ENCODE measurements at regions not wholly inside any gene's neighbourhood (a gene's known extent, or its start where the extent isn't known, plus 50 kb on each side); places are given as distances from the start of the nearest gene placed in this dataset.

GRCh38 chr5:1667648-1668140 is 131.9 kb downstream of the MRPL36 start:
- TF ChIP-seq ESRRA (CRISPR knock-in tag; IDR thresholded peaks at IDR 0.05; ENCODE audit: borderline replicate concordance) (no peak), ETV6 (CRISPR knock-in tag; IDR thresholded peaks at IDR 0.05) (no peak), USF2 (CRISPR knock-in tag; IDR thresholded peaks at IDR 0.05) (0 out of 2 replicates have a peak, but pooled peaks have one; percentile 16), FOXK1 (CRISPR knock-in tag; IDR thresholded peaks at IDR 0.05) (0 out of 2 replicates have a peak, but pooled peaks have one; percentile 7), FOXP4 (CRISPR knock-in tag; IDR thresholded peaks at IDR 0.05) (0 out of 2 replicates have a peak, but pooled peaks have one; percentile 32), IRF2 (CRISPR knock-in tag; IDR thresholded peaks at IDR 0.05; ENCODE audit: borderline replicate concordance, low read depth) (no peak), CBFB (CRISPR knock-in tag; IDR thresholded peaks at IDR 0.05; ENCODE audit: low read depth) (no peak), ZNF671 (CRISPR knock-in tag; IDR thresholded peaks at IDR 0.05) (no peak)
- DNase-seq (ENCODE audit: low spot score): peak; percentile 30
- POLR2A ChIA-PET: no interaction called here
- Mint-ChIP-seq H3K9me3 (peaks cover 11% of the 10 kb centered on the region), H3K36me3 (no peaks in the 10 kb centered on the region), H3K27me3 (ENCODE audit: low read depth) (peaks cover 39% of the 10 kb centered on the region), H3K27ac (no peak overlapping the region), H3K4me1 (peaks cover 21% of the 10 kb centered on the region), H3K4me3 (peak overlapping the region; percentile 62)
- CTCF ChIA-PET: interaction anchor here (0.9 to 2.0 kb wide), 6 partner anchors 23 to 372 kb away, joined by 3 to 11 read pairs (median 6); partner anchors contain the start of genes MRPL36 and NDUFS6
- ATAC-seq: peak; percentile 12

GRCh38 chr5:1666812-1667588 is 132.6 kb downstream of the MRPL36 start:
- DNase-seq (ENCODE audit: low spot score) (peak; percentile 88), ATAC-seq (peak; percentile 49)
- no peak overlapping the region for H3K27ac Mint-ChIP-seq
- no peaks in the 10 kb centered on the region for H3K36me3 Mint-ChIP-seq
- no peak for TF ChIP-seq NFYB (CRISPR knock-in tag; conservative IDR thresholded peaks at IDR 0.05; ENCODE audit: low read depth)
- TF ChIP-seq ZNF423 (CRISPR knock-in tag; IDR thresholded peaks at IDR 0.05): peak; percentile 59; the same call in 1 of the 2 replicates
- 0 out of 2 replicates have a peak, but pooled peaks have one; percentile 15 for TF ChIP-seq FOXK1 (CRISPR knock-in tag; IDR thresholded peaks at IDR 0.05)
- no peak for TF ChIP-seq CREM (CRISPR knock-in tag; IDR thresholded peaks at IDR 0.05)
- TF ChIP-seq CTCF (IDR thresholded peaks at IDR 0.05): peak; percentile 56; the same call in 1 of the 2 replicates
- TF ChIP-seq ZNF263 (CRISPR knock-in tag; IDR thresholded peaks at IDR 0.05; ENCODE audit: low read depth): peak; percentile 86
- TF ChIP-seq ZNF121 (CRISPR knock-in tag; IDR thresholded peaks at IDR 0.05): peak; percentile 68
- H3K9me3 Mint-ChIP-seq: peaks cover 11% of the 10 kb centered on the region
- ChIA-PET POLR2A (no interaction called here), CTCF (interaction anchor here (0.6 to 1.4 kb wide), 4 partner anchors 14 to 135 kb away, joined by 3 to 4 read pairs (median 4); no protein-coding TSS in a partner anchor)
- H3K4me1 Mint-ChIP-seq: peaks cover 17% of the 10 kb centered on the region
- peaks cover 35% of the 10 kb centered on the region for H3K27me3 Mint-ChIP-seq (ENCODE audit: low read depth)
- H3K4me3 Mint-ChIP-seq: peak overlapping the region; percentile 59

GRCh38 chr5:1666221-1666620 is 133.4 kb downstream of the MRPL36 start:
- ChIA-PET POLR2A (no interaction called here), CTCF (interaction anchor here (0.6 to 1.4 kb wide), 4 partner anchors 13 to 136 kb away, joined by 3 to 4 read pairs (median 4); no protein-coding TSS in a partner anchor)
- H3K4me1 Mint-ChIP-seq: peaks cover 17% of the 10 kb centered on the region
- no peak for DNase-seq (ENCODE audit: low spot score)
- peaks cover 11% of the 10 kb centered on the region for H3K9me3 Mint-ChIP-seq
- H3K27ac Mint-ChIP-seq: no peak overlapping the region
- peak overlapping the region; percentile 59 for H3K4me3 Mint-ChIP-seq
- ATAC-seq: no peak
- H3K27me3 Mint-ChIP-seq (ENCODE audit: low read depth): peaks cover 35% of the 10 kb centered on the region
- no peaks in the 10 kb centered on the region for H3K36me3 Mint-ChIP-seq
- no peak for TF ChIP-seq KAT7 (CRISPR knock-in tag; IDR thresholded peaks at IDR 0.05; ENCODE audit: borderline replicate concordance)
- no peak for TF ChIP-seq ZNF281 (CRISPR knock-in tag; IDR thresholded peaks at IDR 0.05)
- TF ChIP-seq GRHL2 (CRISPR knock-in tag; IDR thresholded peaks at IDR 0.05; ENCODE audit: insufficient replicate concordance, severe bottlenecking): no peak
- no peak for TF ChIP-seq AFF4 (CRISPR knock-in tag; IDR thresholded peaks at IDR 0.05; ENCODE audit: borderline replicate concordance)

Measured in WTC11 (cell line).